ENCODE measurements at regions not wholly inside any gene's neighbourhood (a gene's known extent, or its start where the extent isn't known, plus 50 kb on each side); places are given as distances from the start of the nearest gene placed in this dataset.

DNA sequence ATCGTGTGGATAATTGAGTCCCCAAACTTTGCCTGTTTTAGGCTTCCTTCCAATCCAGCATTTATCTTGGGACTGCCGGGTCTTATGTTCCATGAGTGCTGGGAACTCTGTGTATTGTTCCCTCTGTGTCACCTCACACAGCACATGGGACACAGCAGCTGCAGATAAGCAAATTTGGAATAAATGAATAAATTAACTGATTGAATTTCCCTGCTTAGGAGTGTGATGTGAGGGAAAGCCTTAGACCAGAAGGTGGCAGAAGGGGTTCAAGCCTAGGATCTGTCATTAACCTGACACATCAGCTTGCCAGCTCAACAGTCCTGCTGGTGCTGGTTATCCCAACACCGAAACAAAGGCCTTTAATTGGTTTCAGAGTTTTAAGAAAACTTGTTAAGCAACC, 114.3 kb downstream of the OXSM start:
- TF ChIP-seq, protein P1, sequence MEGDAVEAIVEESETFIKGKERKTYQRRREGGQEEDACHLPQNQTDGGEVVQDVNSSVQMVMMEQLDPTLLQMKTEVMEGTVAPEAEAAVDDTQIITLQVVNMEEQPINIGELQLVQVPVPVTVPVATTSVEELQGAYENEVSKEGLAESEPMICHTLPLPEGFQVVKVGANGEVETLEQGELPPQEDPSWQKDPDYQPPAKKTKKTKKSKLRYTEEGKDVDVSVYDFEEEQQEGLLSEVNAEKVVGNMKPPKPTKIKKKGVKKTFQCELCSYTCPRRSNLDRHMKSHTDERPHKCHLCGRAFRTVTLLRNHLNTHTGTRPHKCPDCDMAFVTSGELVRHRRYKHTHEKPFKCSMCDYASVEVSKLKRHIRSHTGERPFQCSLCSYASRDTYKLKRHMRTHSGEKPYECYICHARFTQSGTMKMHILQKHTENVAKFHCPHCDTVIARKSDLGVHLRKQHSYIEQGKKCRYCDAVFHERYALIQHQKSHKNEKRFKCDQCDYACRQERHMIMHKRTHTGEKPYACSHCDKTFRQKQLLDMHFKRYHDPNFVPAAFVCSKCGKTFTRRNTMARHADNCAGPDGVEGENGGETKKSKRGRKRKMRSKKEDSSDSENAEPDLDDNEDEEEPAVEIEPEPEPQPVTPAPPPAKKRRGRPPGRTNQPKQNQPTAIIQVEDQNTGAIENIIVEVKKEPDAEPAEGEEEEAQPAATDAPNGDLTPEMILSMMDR (IDR thresholded peaks at IDR 0.05): no peak
- TF ChIP-seq ZFX (IDR thresholded peaks at IDR 0.05; ENCODE audit: borderline replicate concordance): no peak
